Vagina (tissue), 2 donors: ENCODE measurements at regions not wholly inside any gene's neighbourhood (a gene's known extent, or its start where the extent isn't known, plus 50 kb on each side); places are given as distances from the start of the nearest gene placed in this dataset.

Source experiments
- DNase-seq, 2 donors: peaks; one replicate each; pipeline ENCODE4 v3.0.0-alpha.2; 2017; ENCODE audit errors: extremely low spot score in 2 of 2
- H3K27ac ChIP-seq: fragments of 200-600 bp; sonication (generic); one replicate; pipeline ENCODE4 v1.5.1; 2019
- H3K27me3 ChIP-seq: fragments of 200-600 bp; sonication (generic); one replicate; pipeline ENCODE4 v1.5.1; 2019
- H3K36me3 ChIP-seq, 2 donors: fragments of 200-600 bp; sonication (generic); one replicate each; pipeline ENCODE4 v1.5.1; 2017 to 2019
- H3K4me1 ChIP-seq: fragments of 200-600 bp; sonication (generic); one replicate; pipeline ENCODE4 v1.5.1; 2019
- H3K4me3 ChIP-seq, 2 donors: fragments of 200-600 bp; sonication (generic); 1 replicate in 1 of 2; 2 replicates in 1 of 2; pipeline ENCODE4 v1.5.1; 2016 to 2019
- H3K9me3 ChIP-seq: fragments of 200-600 bp; sonication (generic); one replicate; pipeline ENCODE4 v1.5.1; 2019
- POLR2A ChIP-seq, 2 donors: fragments of 450-650 bp; IDR thresholded peaks; one replicate each; pipeline ENCODE4 v1.6.1; 2017; ENCODE audit warnings: antibody characterized with exemption in 2 of 2, mild to moderate bottlenecking in 2 of 2, moderate library complexity in 2 of 2
- POLR2AphosphoS5 ChIP-seq, 2 donors: sonication (generic); formaldehyde crosslinking; IDR thresholded peaks; one replicate each; pipeline ENCODE4 v1.9.0; 2017; ENCODE audit warnings: antibody characterized with exemption in 2 of 2, mild to moderate bottlenecking in 2 of 2, low read depth in 1 of 2; ENCODE audit not compliant: insufficient read depth in 1 of 2
- intact Hi-C: fragments of 100-400 bp; cut with DNase I; formaldehyde crosslinking; loops from one replicate; pipeline ENCODE4 v1.15.1; 2023
- TF ChIP-seq, protein P1 (sequence below), 3 experiments: fragments of 450-650 bp in 2 of 3; fragments of 200-600 bp in 1 of 3; sonication (generic) in 1 of 3; IDR thresholded peaks; one replicate each; pipeline ENCODE4 v1.5.1; 2017 to 2019; ENCODE audit warnings: antibody characterized with exemption in 3 of 3, mild to moderate bottlenecking in 2 of 3, moderate library complexity in 2 of 3

- Histone ChIP-seq H3K9me3 (no peaks in the 10 kb centered on the region), H3K27me3 (no peaks in the 10 kb centered on the region), H3K27ac (no peak overlapping the region), H3K4me1 (peaks cover 30% of the 10 kb centered on the region), H3K36me3 (no peaks in the 10 kb centered on the region), H3K4me3 (no peak overlapping the region)
- TF ChIP-seq POLR2AphosphoS5 (IDR thresholded peaks at IDR 0.05; ENCODE audit: insufficient read depth in 1 of 2, low read depth in 1 of 2) (no peak), POLR2A (IDR thresholded peaks at IDR 0.05) (no peak)
- TF ChIP-seq, protein P1, sequence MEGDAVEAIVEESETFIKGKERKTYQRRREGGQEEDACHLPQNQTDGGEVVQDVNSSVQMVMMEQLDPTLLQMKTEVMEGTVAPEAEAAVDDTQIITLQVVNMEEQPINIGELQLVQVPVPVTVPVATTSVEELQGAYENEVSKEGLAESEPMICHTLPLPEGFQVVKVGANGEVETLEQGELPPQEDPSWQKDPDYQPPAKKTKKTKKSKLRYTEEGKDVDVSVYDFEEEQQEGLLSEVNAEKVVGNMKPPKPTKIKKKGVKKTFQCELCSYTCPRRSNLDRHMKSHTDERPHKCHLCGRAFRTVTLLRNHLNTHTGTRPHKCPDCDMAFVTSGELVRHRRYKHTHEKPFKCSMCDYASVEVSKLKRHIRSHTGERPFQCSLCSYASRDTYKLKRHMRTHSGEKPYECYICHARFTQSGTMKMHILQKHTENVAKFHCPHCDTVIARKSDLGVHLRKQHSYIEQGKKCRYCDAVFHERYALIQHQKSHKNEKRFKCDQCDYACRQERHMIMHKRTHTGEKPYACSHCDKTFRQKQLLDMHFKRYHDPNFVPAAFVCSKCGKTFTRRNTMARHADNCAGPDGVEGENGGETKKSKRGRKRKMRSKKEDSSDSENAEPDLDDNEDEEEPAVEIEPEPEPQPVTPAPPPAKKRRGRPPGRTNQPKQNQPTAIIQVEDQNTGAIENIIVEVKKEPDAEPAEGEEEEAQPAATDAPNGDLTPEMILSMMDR (IDR thresholded peaks at IDR 0.05): no peak
- DNase-seq: no peak
- intact Hi-C loops: no loop called here
These were observed 66.6 kb downstream of the NAV1 start for GRCh38 chr1:201605385-201606010.

- Histone ChIP-seq H3K9me3 (no peaks in the 10 kb centered on the region), H3K4me1 (peaks cover 28% of the 10 kb centered on the region), H3K27ac (no peak overlapping the region), H3K36me3 (no peaks in the 10 kb centered on the region), H3K4me3 (no peak overlapping the region), H3K27me3 (no peaks in the 10 kb centered on the region)
- DNase-seq: no peak
- TF ChIP-seq POLR2A (IDR thresholded peaks at IDR 0.05): no peak
- TF ChIP-seq, protein P1 (IDR thresholded peaks at IDR 0.05): no peak
- no peak for TF ChIP-seq POLR2AphosphoS5 (IDR thresholded peaks at IDR 0.05; ENCODE audit: insufficient read depth in 1 of 2, low read depth in 1 of 2)
- intact Hi-C loops: no loop called here
These were observed 67.2 kb downstream of the NAV1 start for GRCh38 chr1:201606096-201606495.

- H3K4me1 ChIP-seq: peaks cover 28% of the 10 kb centered on the region
- no peaks in the 10 kb centered on the region for H3K27me3 ChIP-seq
- H3K9me3 ChIP-seq: no peaks in the 10 kb centered on the region
- TF ChIP-seq, protein P1 (IDR thresholded peaks at IDR 0.05): no peak
- TF ChIP-seq POLR2A (IDR thresholded peaks at IDR 0.05): no peak
- TF ChIP-seq POLR2AphosphoS5 (IDR thresholded peaks at IDR 0.05; ENCODE audit: insufficient read depth in 1 of 2, low read depth in 1 of 2): no peak
- intact Hi-C loops: no loop called here
- no peak overlapping the region for H3K27ac ChIP-seq
- H3K4me3 ChIP-seq: no peak overlapping the region
- no peak for DNase-seq
- H3K36me3 ChIP-seq: no peaks in the 10 kb centered on the region
These were observed 67.7 kb downstream of the NAV1 start for GRCh38 chr1:201606623-201607022.

DNA sequence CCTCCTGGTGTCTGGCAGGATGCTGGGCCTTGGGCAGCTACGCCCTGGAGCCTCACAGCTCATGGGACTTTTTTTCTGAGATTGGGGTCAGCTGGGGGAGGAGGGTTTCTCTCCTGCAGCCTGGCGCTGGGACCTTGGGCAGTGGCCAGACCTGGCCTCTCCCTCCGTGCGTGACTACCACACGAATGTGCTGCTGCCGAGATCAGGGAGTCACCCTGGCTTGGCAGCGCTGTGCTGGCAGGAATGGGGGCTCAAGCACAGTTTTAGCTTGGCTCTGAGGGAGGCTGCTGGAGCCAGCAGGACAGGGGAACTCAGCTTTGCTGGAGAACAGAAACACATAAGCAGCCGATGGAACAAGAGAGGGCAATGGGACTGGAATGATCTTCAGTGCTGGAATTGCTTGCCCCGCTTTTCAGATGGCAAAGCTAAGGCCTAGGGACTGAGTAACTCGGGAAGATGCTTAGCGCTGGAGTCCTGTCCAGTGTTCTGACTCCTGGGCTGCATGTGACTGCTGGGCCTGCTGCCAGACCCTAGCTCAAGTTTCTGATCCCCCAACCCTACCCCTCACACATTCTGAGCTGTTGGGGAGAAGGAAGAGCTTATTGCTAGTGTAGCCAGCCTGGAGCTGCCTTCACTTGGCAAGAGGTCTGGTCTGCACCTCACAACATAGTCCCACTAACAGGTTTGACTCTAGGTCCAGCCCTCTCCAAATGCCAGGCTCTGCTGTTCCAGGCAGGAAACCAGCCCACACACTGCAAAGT is 69.9 kb downstream of the NAV1 start:
- TF ChIP-seq POLR2A (IDR thresholded peaks at IDR 0.05) (no peak), POLR2AphosphoS5 (IDR thresholded peaks at IDR 0.05; ENCODE audit: insufficient read depth in 1 of 2, low read depth in 1 of 2) (peak in 1 of 2 donors; percentile 33)
- TF ChIP-seq, protein P1 (IDR thresholded peaks at IDR 0.05): no peak
- Histone ChIP-seq H3K4me3 (no peak overlapping the region), H3K36me3 (no peaks in the 10 kb centered on the region), H3K27me3 (no peaks in the 10 kb centered on the region), H3K9me3 (no peaks in the 10 kb centered on the region), H3K27ac (no peak overlapping the region), H3K4me1 (peaks cover 28% of the 10 kb centered on the region)
- intact Hi-C loops: no loop called here
- DNase-seq: no peak
